ENCODE measurements at regions not wholly inside any gene's neighbourhood (a gene's known extent, or its start where the extent isn't known, plus 50 kb on each side); places are given as distances from the start of the nearest gene placed in this dataset.

DNA sequence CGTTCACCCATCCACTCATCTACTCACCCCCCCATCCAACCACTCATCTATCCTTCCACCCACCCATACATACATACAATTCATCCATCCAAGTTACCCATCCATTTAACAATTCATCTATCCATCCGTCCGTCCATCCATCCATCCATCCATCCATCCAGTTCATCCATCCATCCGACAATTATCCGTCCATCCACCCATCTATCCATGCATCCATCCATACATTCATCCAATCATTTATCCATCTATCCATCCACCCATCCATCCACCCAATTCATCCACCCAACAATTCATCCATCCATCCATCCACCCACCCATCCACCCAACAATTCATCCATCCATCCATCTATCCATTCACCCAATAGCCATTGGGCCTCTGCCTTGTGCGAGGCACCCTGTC lies 173.2 kb upstream of the MVB12B start:
- ChIA-PET CTCF (no interaction called here), POLR2A (ENCODE audit: low non-redundant PET) (no interaction called here)
- DNase-seq (ENCODE audit: low spot score): no peak
- Histone ChIP-seq H3K4me1 (ENCODE audit: insufficient read depth, low read length, poor library complexity, severe bottlenecking) (peaks cover 27% of the 10 kb centered on the region), H3K27ac (ENCODE audit: low read depth, low read length, poor library complexity, severe bottlenecking) (no peak overlapping the region), H3K9me3 (ENCODE audit: low read depth, low read length, poor library complexity, severe bottlenecking) (no peaks in the 10 kb centered on the region), H3K4me3 (ENCODE audit: low read depth, low read length, poor library complexity, severe bottlenecking) (no peak overlapping the region), H3K36me3 (ENCODE audit: insufficient read depth, low read length, poor library complexity, severe bottlenecking) (no peaks in the 10 kb centered on the region), H3K27me3 (replicated peaks; ENCODE audit: insufficient read depth, low read depth, low read length, poor library complexity) (peaks cover 23% of the 10 kb centered on the region)
- TF ChIP-seq, protein P1, sequence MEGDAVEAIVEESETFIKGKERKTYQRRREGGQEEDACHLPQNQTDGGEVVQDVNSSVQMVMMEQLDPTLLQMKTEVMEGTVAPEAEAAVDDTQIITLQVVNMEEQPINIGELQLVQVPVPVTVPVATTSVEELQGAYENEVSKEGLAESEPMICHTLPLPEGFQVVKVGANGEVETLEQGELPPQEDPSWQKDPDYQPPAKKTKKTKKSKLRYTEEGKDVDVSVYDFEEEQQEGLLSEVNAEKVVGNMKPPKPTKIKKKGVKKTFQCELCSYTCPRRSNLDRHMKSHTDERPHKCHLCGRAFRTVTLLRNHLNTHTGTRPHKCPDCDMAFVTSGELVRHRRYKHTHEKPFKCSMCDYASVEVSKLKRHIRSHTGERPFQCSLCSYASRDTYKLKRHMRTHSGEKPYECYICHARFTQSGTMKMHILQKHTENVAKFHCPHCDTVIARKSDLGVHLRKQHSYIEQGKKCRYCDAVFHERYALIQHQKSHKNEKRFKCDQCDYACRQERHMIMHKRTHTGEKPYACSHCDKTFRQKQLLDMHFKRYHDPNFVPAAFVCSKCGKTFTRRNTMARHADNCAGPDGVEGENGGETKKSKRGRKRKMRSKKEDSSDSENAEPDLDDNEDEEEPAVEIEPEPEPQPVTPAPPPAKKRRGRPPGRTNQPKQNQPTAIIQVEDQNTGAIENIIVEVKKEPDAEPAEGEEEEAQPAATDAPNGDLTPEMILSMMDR (conservative IDR thresholded peaks at IDR 0.05; ENCODE audit: low read depth, low read length): no peak
- TF ChIP-seq EZH2 (IDR thresholded peaks at IDR 0.05; ENCODE audit: borderline replicate concordance, low read depth, low read length, poor library complexity, severe bottlenecking): no peak
- intact Hi-C loops (cut with micrococcal nuclease; ENCODE audit: unreplicated experiment): no loop called here
- no TSS peak for BruUV-seq (replicated peaks)

DNA sequence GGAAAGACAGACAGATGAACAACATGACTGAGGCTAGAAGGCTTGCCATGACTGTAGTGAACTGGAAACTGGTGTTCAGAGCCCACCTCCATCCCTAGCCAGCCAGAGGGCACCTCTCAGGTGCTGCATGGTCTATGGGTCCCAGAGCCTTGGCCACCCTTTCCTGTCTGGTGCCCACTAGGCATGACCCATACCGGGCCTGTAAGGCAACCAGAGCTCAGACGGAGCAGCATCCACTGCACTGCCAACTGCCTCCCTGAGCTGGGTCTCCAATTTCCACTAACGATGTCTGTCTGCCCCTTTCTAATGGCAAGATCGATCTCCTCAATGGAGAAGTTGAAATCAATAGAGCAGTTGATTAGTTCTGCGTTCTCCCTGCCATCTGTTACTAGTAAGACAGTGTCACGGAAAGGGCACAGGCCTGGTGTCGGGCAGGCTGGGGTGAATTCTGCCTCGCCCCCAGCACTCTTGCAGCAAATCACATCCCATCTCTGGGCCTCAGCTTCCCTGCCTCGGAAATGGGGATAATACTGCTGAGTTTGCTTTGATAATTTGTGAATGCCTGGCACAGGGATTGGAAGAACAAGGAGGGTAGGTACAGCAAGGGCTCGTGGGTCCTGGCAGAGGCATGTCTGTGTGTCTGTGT lies 172.3 kb upstream of the MVB12B start:
- CTCF ChIA-PET: no interaction called here
- H3K27ac ChIP-seq (ENCODE audit: low read depth, low read length, poor library complexity, severe bottlenecking): no peak overlapping the region
- no peaks in the 10 kb centered on the region for H3K9me3 ChIP-seq (ENCODE audit: low read depth, low read length, poor library complexity, severe bottlenecking)
- peaks cover 26% of the 10 kb centered on the region for H3K27me3 ChIP-seq (replicated peaks; ENCODE audit: insufficient read depth, low read depth, low read length, poor library complexity)
- no peak overlapping the region for H3K4me3 ChIP-seq (ENCODE audit: low read depth, low read length, poor library complexity, severe bottlenecking)
- no peaks in the 10 kb centered on the region for H3K36me3 ChIP-seq (ENCODE audit: insufficient read depth, low read length, poor library complexity, severe bottlenecking)
- no TSS peak for BruUV-seq (replicated peaks)
- intact Hi-C loops (cut with micrococcal nuclease; ENCODE audit: unreplicated experiment): no loop called here
- POLR2A ChIA-PET (ENCODE audit: low non-redundant PET): no interaction called here
- DNase-seq (ENCODE audit: low spot score): no peak
- TF ChIP-seq, protein P1 (conservative IDR thresholded peaks at IDR 0.05; ENCODE audit: low read depth, low read length): no peak
- no peak for TF ChIP-seq EZH2 (IDR thresholded peaks at IDR 0.05; ENCODE audit: borderline replicate concordance, low read depth, low read length, poor library complexity, severe bottlenecking)
- peaks cover 34% of the 10 kb centered on the region for H3K4me1 ChIP-seq (ENCODE audit: insufficient read depth, low read length, poor library complexity, severe bottlenecking)

DNA sequence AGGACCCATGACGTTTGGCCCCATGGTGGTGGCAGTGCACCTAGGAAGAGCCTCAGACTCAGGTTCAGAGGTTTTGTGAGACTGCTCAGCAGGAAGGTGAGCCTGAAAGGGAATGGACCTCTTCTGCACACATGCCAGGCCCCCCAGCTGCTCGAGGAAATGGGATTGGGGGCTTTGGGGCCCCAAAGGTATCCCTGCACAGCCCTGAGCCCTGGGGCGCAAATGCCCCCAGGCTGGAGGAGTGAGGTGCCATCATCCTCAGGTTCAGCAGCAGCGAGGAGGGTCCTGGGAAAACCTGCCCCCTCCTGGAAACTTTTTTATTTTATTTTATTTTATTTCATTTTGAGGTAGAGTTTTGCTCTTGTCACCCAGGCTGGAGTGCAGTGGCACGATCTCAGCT lies 171.8 kb upstream of the MVB12B start:
- TF ChIP-seq, protein P1 (conservative IDR thresholded peaks at IDR 0.05; ENCODE audit: low read depth, low read length): no peak
- TF ChIP-seq EZH2 (IDR thresholded peaks at IDR 0.05; ENCODE audit: borderline replicate concordance, low read depth, low read length, poor library complexity, severe bottlenecking): no peak
- ChIA-PET CTCF (no interaction called here), POLR2A (ENCODE audit: low non-redundant PET) (no interaction called here)
- Histone ChIP-seq H3K27me3 (replicated peaks; ENCODE audit: insufficient read depth, low read depth, low read length, poor library complexity) (peaks cover 32% of the 10 kb centered on the region), H3K4me1 (ENCODE audit: insufficient read depth, low read length, poor library complexity, severe bottlenecking) (peaks cover 38% of the 10 kb centered on the region), H3K9me3 (ENCODE audit: low read depth, low read length, poor library complexity, severe bottlenecking) (no peaks in the 10 kb centered on the region), H3K4me3 (ENCODE audit: low read depth, low read length, poor library complexity, severe bottlenecking) (no peak overlapping the region), H3K27ac (ENCODE audit: low read depth, low read length, poor library complexity, severe bottlenecking) (no peak overlapping the region), H3K36me3 (ENCODE audit: insufficient read depth, low read length, poor library complexity, severe bottlenecking) (no peaks in the 10 kb centered on the region)
- intact Hi-C loops (cut with micrococcal nuclease; ENCODE audit: unreplicated experiment): no loop called here
- DNase-seq (ENCODE audit: low spot score): no peak
- BruUV-seq (replicated peaks): no TSS peak
